ENCODE measurements at regions not wholly inside any gene's neighbourhood (a gene's known extent, or its start where the extent isn't known, plus 50 kb on each side); places are given as distances from the start of the nearest gene placed in this dataset.

DNA sequence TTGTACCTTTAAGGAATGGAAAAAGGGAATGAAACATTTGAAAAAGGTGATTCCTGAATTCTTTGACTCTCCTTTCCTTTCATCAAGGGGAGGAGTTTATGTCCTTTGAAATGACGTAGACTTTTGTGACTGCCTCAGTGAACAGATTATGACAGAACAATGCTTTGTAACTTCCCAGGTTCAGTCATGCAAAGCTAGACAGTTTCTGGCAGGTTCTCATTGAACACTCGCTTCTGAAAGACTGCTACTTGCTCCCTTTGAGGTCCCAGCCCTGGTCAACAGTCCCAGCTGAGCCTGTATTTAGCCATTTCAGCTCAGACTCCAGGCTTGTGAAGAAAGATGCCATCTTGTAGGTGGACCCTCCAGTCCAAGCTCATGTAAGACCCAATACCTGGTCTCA lies 1178.9 kb downstream of the BCL11B start:
- TF ChIP-seq CTCF (IDR thresholded peaks at IDR 0.05; ENCODE audit: insufficient read depth, low read length, poor library complexity, severe bottlenecking), result no peak
- H3K4me3 ChIP-seq (replicated peaks; ENCODE audit: low read depth, low read length), result no peak overlapping the region

DNA sequence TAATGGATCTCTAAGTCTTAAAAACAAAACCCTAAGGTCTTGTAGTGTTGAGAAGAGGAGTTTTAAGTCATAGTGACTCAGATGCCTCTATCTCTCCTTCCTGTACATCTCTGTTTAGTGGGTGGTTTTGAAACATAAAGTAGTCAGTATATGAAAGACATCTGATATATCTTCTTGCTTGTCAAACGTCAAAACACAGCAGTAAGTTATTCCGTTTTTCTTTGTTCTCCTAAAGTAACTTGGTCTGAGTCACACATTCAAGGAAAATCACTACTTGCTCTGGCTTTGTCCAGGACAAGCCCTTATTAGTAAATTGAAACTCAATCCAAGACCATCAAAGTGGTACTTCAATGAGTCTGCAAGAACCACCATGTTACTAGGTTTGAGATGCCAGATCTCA lies 1172.5 kb downstream of the BCL11B start:
- Histone ChIP-seq H3K36me3 (ENCODE audit: control insufficient read depth, insufficient read depth, low read length) (no peaks in the 10 kb centered on the region), H3K27me3 (replicated peaks; ENCODE audit: control insufficient read depth, insufficient read depth, low read length) (no peaks in the 10 kb centered on the region), H3K4me3 (replicated peaks; ENCODE audit: low read depth, low read length) (no peak overlapping the region)
- TF ChIP-seq CTCF (IDR thresholded peaks at IDR 0.05; ENCODE audit: insufficient read depth, low read length, poor library complexity, severe bottlenecking), result no peak
- DNase-seq (ENCODE audit: extremely low read depth, insufficient read length), result no peak

More for the DNA sequence above, 1178.9 kb downstream of the BCL11B start:
- DNase-seq (ENCODE audit: extremely low read depth, insufficient read length), result no peak
- H3K27me3 ChIP-seq (replicated peaks; ENCODE audit: control insufficient read depth, insufficient read depth, low read length), result no peaks in the 10 kb centered on the region
- H3K36me3 ChIP-seq (ENCODE audit: control insufficient read depth, insufficient read depth, low read length), result no peaks in the 10 kb centered on the region

DNA sequence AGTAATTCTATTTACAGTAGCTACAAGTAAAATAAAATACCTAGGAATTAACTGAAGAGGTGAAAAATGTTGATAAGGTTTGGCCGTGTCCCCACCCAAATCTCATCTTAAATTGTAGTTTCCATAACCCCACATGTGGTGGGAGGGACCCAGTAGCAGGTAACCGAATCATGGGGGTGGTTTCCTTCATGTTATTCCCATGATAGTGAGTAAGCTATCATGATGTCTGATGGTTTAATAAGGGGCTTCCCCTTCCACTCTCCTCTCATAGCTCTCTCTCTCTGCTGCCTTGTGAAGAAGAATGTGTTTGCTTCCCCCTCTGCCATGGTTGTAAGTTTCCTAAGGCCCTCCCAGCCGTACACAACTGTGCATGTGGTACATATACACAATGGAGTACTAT lies 1170.7 kb downstream of the BCL11B start:
- Histone ChIP-seq H3K4me3 (replicated peaks; ENCODE audit: low read depth, low read length) (no peak overlapping the region), H3K36me3 (ENCODE audit: control insufficient read depth, insufficient read depth, low read length) (no peaks in the 10 kb centered on the region), H3K27me3 (replicated peaks; ENCODE audit: control insufficient read depth, insufficient read depth, low read length) (no peaks in the 10 kb centered on the region)
- no peak for DNase-seq (ENCODE audit: extremely low read depth, insufficient read length)
- no peak for TF ChIP-seq CTCF (IDR thresholded peaks at IDR 0.05; ENCODE audit: insufficient read depth, low read length, poor library complexity, severe bottlenecking)

DNA sequence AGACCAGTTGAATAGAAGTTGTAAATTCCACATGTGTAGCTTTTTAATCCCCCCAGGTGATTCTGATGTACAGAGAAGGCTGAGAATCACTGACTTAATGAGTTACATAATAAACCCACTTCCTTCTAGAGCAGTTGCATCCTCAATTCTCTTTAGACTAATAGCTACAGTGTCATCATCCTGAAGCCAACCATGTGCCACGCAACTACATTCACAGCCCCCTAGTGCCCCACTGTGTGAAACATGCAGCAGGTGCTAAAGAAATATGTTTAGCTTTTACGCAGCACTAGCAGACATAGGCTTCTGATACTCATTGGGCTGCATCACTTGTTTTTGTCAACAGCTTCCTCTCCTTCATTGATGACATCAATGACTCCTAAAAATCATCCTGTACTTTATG lies 1168.3 kb downstream of the BCL11B start:
- Histone ChIP-seq H3K36me3 (ENCODE audit: control insufficient read depth, insufficient read depth, low read length) (no peaks in the 10 kb centered on the region), H3K27me3 (replicated peaks; ENCODE audit: control insufficient read depth, insufficient read depth, low read length) (no peaks in the 10 kb centered on the region), H3K4me3 (replicated peaks; ENCODE audit: low read depth, low read length) (no peak overlapping the region)
- TF ChIP-seq CTCF (IDR thresholded peaks at IDR 0.05; ENCODE audit: insufficient read depth, low read length, poor library complexity, severe bottlenecking), result no peak
- DNase-seq (ENCODE audit: extremely low read depth, insufficient read length), result no peak

DNA sequence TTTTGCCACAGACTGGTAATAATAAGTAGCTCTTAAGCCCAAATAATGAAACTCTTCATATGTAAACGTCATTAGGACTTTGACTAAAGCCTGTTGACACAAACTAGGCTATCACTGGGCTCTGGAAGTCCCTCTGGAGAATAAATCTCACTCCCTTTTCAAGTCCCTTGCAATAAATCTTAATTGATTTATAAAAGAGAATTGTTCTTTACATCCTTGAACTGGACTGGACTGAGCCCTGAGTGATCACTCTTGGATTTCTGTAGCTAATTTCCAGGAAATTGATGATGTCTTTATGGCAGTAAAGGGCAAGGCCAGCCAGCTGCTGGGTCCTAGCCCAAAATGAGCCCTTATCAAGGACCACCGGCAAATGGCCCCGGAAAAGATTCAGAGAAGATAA lies 1162.7 kb downstream of the BCL11B start:
- no peaks in the 10 kb centered on the region for H3K36me3 ChIP-seq (ENCODE audit: control insufficient read depth, insufficient read depth, low read length)
- TF ChIP-seq CTCF (IDR thresholded peaks at IDR 0.05; ENCODE audit: insufficient read depth, low read length, poor library complexity, severe bottlenecking), result no peak
- no peaks in the 10 kb centered on the region for H3K27me3 ChIP-seq (replicated peaks; ENCODE audit: control insufficient read depth, insufficient read depth, low read length)
- no peak overlapping the region for H3K4me3 ChIP-seq (replicated peaks; ENCODE audit: low read depth, low read length)
- no peak for DNase-seq (ENCODE audit: extremely low read depth, insufficient read length)

DNA sequence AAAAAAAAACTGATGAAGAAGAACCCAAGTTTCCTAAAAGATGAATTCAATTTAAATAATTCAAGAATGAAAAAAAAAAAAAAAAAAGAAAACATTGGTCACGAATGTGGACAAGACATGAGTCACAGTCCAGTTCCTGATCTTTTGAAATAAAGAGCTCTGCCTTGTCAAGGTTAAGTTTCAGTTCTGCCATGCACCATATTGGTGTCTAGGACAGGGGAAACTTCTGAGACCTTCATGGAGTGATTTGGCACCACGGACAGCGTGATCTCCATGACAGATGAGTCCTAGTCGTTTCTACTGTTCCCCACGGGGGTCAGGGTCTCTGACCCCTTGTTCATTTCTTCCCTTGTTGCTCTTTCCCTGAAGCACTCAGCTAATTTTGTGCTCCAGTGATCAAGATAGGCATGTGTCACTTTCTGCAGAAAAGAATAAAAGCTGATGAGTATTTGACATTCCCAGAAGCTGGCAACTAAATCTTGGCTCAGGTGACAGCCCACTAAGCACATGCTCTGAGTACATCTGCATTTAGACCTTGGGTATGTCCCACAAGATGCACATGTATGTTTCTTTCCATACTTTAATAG lies 1159.7 kb downstream of the BCL11B start:
- no peak overlapping the region for H3K4me3 ChIP-seq (replicated peaks; ENCODE audit: low read depth, low read length)
- TF ChIP-seq CTCF (IDR thresholded peaks at IDR 0.05; ENCODE audit: insufficient read depth, low read length, poor library complexity, severe bottlenecking), result no peak
- DNase-seq (ENCODE audit: extremely low read depth, insufficient read length), result no peak
- H3K27me3 ChIP-seq (replicated peaks; ENCODE audit: control insufficient read depth, insufficient read depth, low read length), result no peaks in the 10 kb centered on the region
- H3K36me3 ChIP-seq (ENCODE audit: control insufficient read depth, insufficient read depth, low read length), result no peaks in the 10 kb centered on the region

Data from GM06990 (cell line).